A673 (cell line): ENCODE measurements at regions not wholly inside any gene's neighbourhood (a gene's known extent, or its start where the extent isn't known, plus 50 kb on each side); places are given as distances from the start of the nearest gene placed in this dataset.

Experiments used
- BruUV-seq: library from RNA; stranded (reverse); fragments of 400-500 nt; replicated peaks from 2 replicates; lab custom pipeline; 2021; lab: Mats Ljungman, UMichigan
- CTCF ChIA-PET: fragments of 300-600 bp; sonication (Branson Sonifier 250); formaldehyde crosslinking; loops from one replicate; lab custom pipeline; 2022; ENCODE audit warnings: antibody characterized with exemption; lab: Charles Lee
- POLR2A ChIA-PET: fragments of 300-600 bp; sonication (Branson Sonifier 250); formaldehyde crosslinking; loops from one replicate; lab custom pipeline; 2022; ENCODE audit warnings: antibody characterized with exemption; ENCODE audit not compliant: low non-redundant PET; lab: Charles Lee
- DNase-seq: peaks from one replicate; pipeline ENCODE4 v3.0.0-alpha.2; 2015; ENCODE audit warnings: low spot score
- H3K27ac ChIP-seq: fragments of 200-600 bp; sonication (generic); 2 replicates; pipeline ENCODE4 v1.5.1; 2016; ENCODE audit warnings: mixed run types, low read depth, mild to moderate bottlenecking, mixed read lengths, antibody characterized with exemption, low read length; ENCODE audit not compliant: poor library complexity, severe bottlenecking
- H3K27me3 ChIP-seq: fragments of 200-600 bp; sonication (generic); replicated peaks from 2 replicates; pipeline ENCODE4 v1.6.1; 2017; ENCODE audit warnings: mixed run types, low read depth, mild to moderate bottlenecking, mixed read lengths, antibody characterized with exemption, low read length; ENCODE audit not compliant: insufficient read depth, poor library complexity
- H3K36me3 ChIP-seq: fragments of 200-600 bp; sonication (generic); 2 replicates; pipeline ENCODE4 v1.6.1; 2016; ENCODE audit warnings: mixed run types, mild to moderate bottlenecking, mixed read lengths, antibody characterized with exemption, low read length; ENCODE audit not compliant: insufficient read depth, poor library complexity, severe bottlenecking
- H3K4me1 ChIP-seq: fragments of 200-600 bp; sonication (generic); 2 replicates; pipeline ENCODE4 v1.6.1; 2017; ENCODE audit warnings: mixed run types, mild to moderate bottlenecking, mixed read lengths, antibody characterized with exemption, low read length; ENCODE audit not compliant: insufficient read depth, poor library complexity, severe bottlenecking
- H3K4me3 ChIP-seq: fragments of 200-600 bp; sonication (generic); 2 replicates; pipeline ENCODE4 v1.5.1; 2016; ENCODE audit warnings: low read depth, mixed run types, mild to moderate bottlenecking, mixed read lengths, low read length; ENCODE audit not compliant: poor library complexity, severe bottlenecking
- H3K9me3 ChIP-seq: fragments of 200-600 bp; sonication (generic); 2 replicates; pipeline ENCODE4 v1.6.1; 2016; ENCODE audit warnings: mixed run types, low read depth, mild to moderate bottlenecking, mixed read lengths, antibody characterized with exemption, low read length; ENCODE audit not compliant: poor library complexity, severe bottlenecking
- CTCF ChIP-seq: fragments of 300-800, 200-600 bp; sonication (generic); conservative IDR thresholded peaks from 2 replicates; pipeline ENCODE4 v1.5.1; 2017; ENCODE audit warnings: low read depth, mild to moderate bottlenecking, antibody characterized with exemption, low read length, moderate library complexity, mixed read lengths
- EZH2 ChIP-seq: fragments of 200-600 bp; sonication (generic); IDR thresholded peaks from 2 replicates; pipeline ENCODE4 v1.6.1; 2017; ENCODE audit warnings: borderline replicate concordance, low read depth, mild to moderate bottlenecking, mixed read lengths, antibody characterized with exemption, low read length; ENCODE audit not compliant: poor library complexity, severe bottlenecking
- intact Hi-C: fragments of 100-400 bp; cut with micrococcal nuclease; formaldehyde crosslinking; loops from one replicate; pipeline ENCODE4 v1.10.0; 2022; ENCODE audit not compliant: unreplicated experiment

GRCh38 chr3:135337192-135337591, 542.1 kb downstream of the EPHB1 start:
- H3K27me3 ChIP-seq = no peaks in the 10 kb centered on the region
- H3K27ac ChIP-seq = no peak overlapping the region
- no peaks in the 10 kb centered on the region for H3K4me1 ChIP-seq
- TF ChIP-seq CTCF (no peak), EZH2 (no peak)
- H3K36me3 ChIP-seq = no peaks in the 10 kb centered on the region
- DNase-seq = no peak
- intact Hi-C loops = no loop called here
- ChIA-PET POLR2A (no interaction called here), CTCF (interaction anchor here (0.6 kb wide), 1 partner anchor 1407 kb away, joined by 4 read pairs; no protein-coding TSS in a partner anchor)
- no peak overlapping the region for H3K4me3 ChIP-seq
- no peaks in the 10 kb centered on the region for H3K9me3 ChIP-seq
- BruUV-seq = no TSS peak

GRCh38 chr3:135348690-135349089, 553.6 kb downstream of the EPHB1 start:
- DNase-seq = no peak
- H3K27ac ChIP-seq = no peak overlapping the region
- H3K4me1 ChIP-seq = no peaks in the 10 kb centered on the region
- CTCF ChIA-PET = no interaction called here
- intact Hi-C loops = no loop called here
- H3K9me3 ChIP-seq = no peaks in the 10 kb centered on the region
- TF ChIP-seq EZH2 = no peak
- TF ChIP-seq CTCF = no peak
- no peaks in the 10 kb centered on the region for H3K36me3 ChIP-seq
- POLR2A ChIA-PET = no interaction called here
- no peak overlapping the region for H3K4me3 ChIP-seq
- H3K27me3 ChIP-seq = no peaks in the 10 kb centered on the region
- no TSS peak for BruUV-seq

GRCh38 chr3:135349254-135349948, 554.3 kb downstream of the EPHB1 start:
- POLR2A ChIA-PET = no interaction called here
- CTCF ChIA-PET = no interaction called here
- Histone ChIP-seq H3K9me3 (no peaks in the 10 kb centered on the region), H3K36me3 (no peaks in the 10 kb centered on the region), H3K4me3 (no peak overlapping the region), H3K27ac (no peak overlapping the region), H3K4me1 (no peaks in the 10 kb centered on the region), H3K27me3 (no peaks in the 10 kb centered on the region)
- no TSS peak for BruUV-seq
- DNase-seq = no peak
- intact Hi-C loops = no loop called here
- TF ChIP-seq CTCF = no peak
